HepG2 (cell line): ENCODE measurements at regions not wholly inside any gene's neighbourhood (a gene's known extent, or its start where the extent isn't known, plus 50 kb on each side); places are given as distances from the start of the nearest gene placed in this dataset.

Experiments
- ATAC-seq: fragments of 200-7000 bp; cut with Tn5 transposase; 3 replicates; pipeline ENCODE4 v1.9.1; 2020; ENCODE audit warnings: mild to moderate bottlenecking, moderate library complexity
- BruUV-seq: library from RNA; stranded (reverse); fragments of 400-500 nt; replicated peaks from 2 replicates; lab custom pipeline; 2021; lab: Mats Ljungman, UMichigan
- CTCF ChIA-PET: fragments of 300-600 bp; formaldehyde crosslinking; extraction: SDS; loops from one replicate; lab custom pipeline; 2021; ENCODE audit warnings: low total read pairs, inconsistent platforms, low intra/inter-chr PET ratio; lab: Yijun Ruan, JAX
- POLR2A ChIA-PET: fragments of 350-600 bp; sonication (Branson Sonifier 250); formaldehyde crosslinking; loops from one replicate; lab custom pipeline; 2020; ENCODE audit warnings: antibody characterized with exemption, inconsistent platforms; lab: Yijun Ruan, JAX
- DNase-seq: peaks from one replicate; pipeline ENCODE4 v3.0.0-alpha.2; 2015; ENCODE audit warnings: low spot score
- FAIRE-seq: peaks from 3 replicates; lab custom pipeline; 2011; peaks lifted over from hg19 to GRCh38; lab: Jason Lieb, UNC
- H2AFZ ChIP-seq: one replicate; pipeline ENCODE4 v1.6.1; 2011; ENCODE audit warnings: low read length, inconsistent platforms
- H3K27ac ChIP-seq: fragments of 300-600 bp; 3 replicates; pipeline ENCODE4 v1.8.0; 2011; ENCODE audit warnings: mixed run types, mild to moderate bottlenecking, mixed read lengths, low read length, inconsistent platforms; ENCODE audit not compliant: insufficient read depth; ENCODE audit errors: extremely low read length
- H3K27me3 ChIP-seq, 2 experiments: fragments of 200-600 bp in 1 of 2; 2 replicates in 1 of 2; 3 replicates in 1 of 2; pipeline versions ENCODE4 v1.6.0 to v1.8.0; 2011; ENCODE audit warnings: low read length in 2 of 2, mild to moderate bottlenecking in 2 of 2, moderate library complexity in 2 of 2, inconsistent platforms in 1 of 2; ENCODE audit not compliant: insufficient read depth in 2 of 2, control insufficient read depth in 1 of 2
- H3K36me3 ChIP-seq, 2 experiments: fragments of 200-600 bp in 1 of 2; replicated peaks in 1 of 2; 2 replicates in 1 of 2; 3 replicates in 1 of 2; pipeline versions ENCODE4 v1.5.1 to v1.8.0; 2011; ENCODE audit warnings: low read length in 2 of 2, inconsistent platforms in 1 of 2; ENCODE audit not compliant: insufficient read depth in 2 of 2, control insufficient read depth in 1 of 2
- H3K4me1 ChIP-seq: 2 replicates; pipeline ENCODE4 v1.5.1; 2012; ENCODE audit warnings: low read length, inconsistent platforms; ENCODE audit not compliant: insufficient read depth
- H3K4me2 ChIP-seq: 2 replicates; pipeline ENCODE4 v1.6.0; 2011; ENCODE audit warnings: low read depth, low read length, inconsistent platforms
- H3K4me3 ChIP-seq, 3 experiments: fragments of 200-600 bp in 1 of 3; sonication (generic), shearing (Covaris generic) in 1 of 3; replicated peaks in 1 of 3; 2 replicates each; pipeline ENCODE4 v1.5.1; 2011 to 2016; ENCODE audit warnings: low read length in 3 of 3, inconsistent platforms in 2 of 3, low read depth in 2 of 3, mild to moderate bottlenecking in 2 of 3, control low read depth in 1 of 3, mixed read lengths in 1 of 3; ENCODE audit not compliant: insufficient read depth in 1 of 3
- H3K79me2 ChIP-seq: one replicate; pipeline ENCODE4 v1.6.1; 2011; ENCODE audit warnings: low read length, inconsistent platforms; ENCODE audit not compliant: insufficient read depth
- H3K9ac ChIP-seq: 2 replicates; pipeline ENCODE4 v1.6.0; 2011; ENCODE audit warnings: mild to moderate bottlenecking, low read depth, low read length, inconsistent platforms; ENCODE audit not compliant: insufficient read depth
- H3K9me3 ChIP-seq: 2 replicates; pipeline ENCODE4 v1.5.1; 2012; ENCODE audit warnings: mild to moderate bottlenecking, low read length
- H4K20me1 ChIP-seq: 2 replicates; pipeline ENCODE4 v1.6.0; 2011; ENCODE audit warnings: inconsistent platforms, mild to moderate bottlenecking, low read length, moderate library complexity; ENCODE audit not compliant: insufficient read depth
- ADNP ChIP-seq: sonication (generic); formaldehyde crosslinking; IDR thresholded peaks from 2 replicates; pipeline ENCODE4 v1.4.0; 2020; ENCODE audit warnings: missing genetic modification reagents
- ARHGAP35 ChIP-seq: sonication (generic); formaldehyde crosslinking; IDR thresholded peaks from 2 replicates; pipeline ENCODE4 v1.9.0; 2022; ENCODE audit warnings: mild to moderate bottlenecking, inconsistent platforms, moderate library complexity, missing genetic modification reagents, borderline replicate concordance
- ARNT2 ChIP-seq: sonication (generic); formaldehyde crosslinking; IDR thresholded peaks from 2 replicates; pipeline ENCODE4 v1.8.0; 2022; ENCODE audit warnings: mild to moderate bottlenecking, low read depth, missing genetic modification reagents, moderate library complexity
- BRCA1 ChIP-seq: sonication (generic); formaldehyde crosslinking; IDR thresholded peaks from 2 replicates; pipeline ENCODE4 v1.4.0; 2020; ENCODE audit warnings: missing genetic modification reagents
- CBX5 ChIP-seq: sonication (generic); formaldehyde crosslinking; IDR thresholded peaks from 2 replicates; pipeline ENCODE4 v1.4.0; 2020; ENCODE audit warnings: missing genetic modification reagents, borderline replicate concordance
- CHD4 ChIP-seq: fragments of 200-600 bp; sonication (generic); IDR thresholded peaks from 2 replicates; pipeline ENCODE4 v1.7.0; 2017; ENCODE audit warnings: mild to moderate bottlenecking, low read length, borderline replicate concordance
- FOXJ3 ChIP-seq: sonication (generic); formaldehyde crosslinking; IDR thresholded peaks from 2 replicates; pipeline ENCODE4 v1.4.0; 2020; ENCODE audit warnings: missing genetic modification reagents, mild to moderate bottlenecking, borderline replicate concordance
- HDAC6 ChIP-seq: fragments of 200-600 bp; sonication (generic); IDR thresholded peaks from 2 replicates; pipeline ENCODE4 v1.7.0; 2017; ENCODE audit warnings: mild to moderate bottlenecking, antibody characterized with exemption, low read length, low read depth
- JUND ChIP-seq: sonication (generic); formaldehyde crosslinking; IDR thresholded peaks from 2 replicates; pipeline ENCODE4 v1.8.0; 2022; ENCODE audit warnings: mild to moderate bottlenecking, missing genetic modification reagents
- KLF11 ChIP-seq: IDR thresholded peaks from 2 replicates; pipeline ENCODE4 v1.6.1; 2016; ENCODE audit warnings: missing compliant biosample characterization
- MED13 ChIP-seq: sonication (generic); formaldehyde crosslinking; IDR thresholded peaks from 2 replicates; pipeline ENCODE4 v1.5.0; 2020; ENCODE audit warnings: missing genetic modification reagents
- ONECUT2 ChIP-seq: sonication (generic); formaldehyde crosslinking; IDR thresholded peaks from 2 replicates; pipeline ENCODE4 v1.4.0; 2020; ENCODE audit warnings: missing genetic modification reagents
- PRPF4 ChIP-seq: fragments of 200-400 bp; formaldehyde crosslinking; IDR thresholded peaks from 2 replicates; pipeline ENCODE4 v1.6.1; 2016; ENCODE audit warnings: low read length, low read depth; ENCODE audit not compliant: poor library complexity, severe bottlenecking
- ZNF839 ChIP-seq: sonication (generic); formaldehyde crosslinking; IDR thresholded peaks from 2 replicates; pipeline ENCODE4 v1.4.0; 2020; ENCODE audit warnings: missing genetic modification reagents, mild to moderate bottlenecking, borderline replicate concordance
- ZSCAN9 ChIP-seq: IDR thresholded peaks from 2 replicates; pipeline ENCODE4 v1.6.1; 2016; ENCODE audit warnings: borderline replicate concordance
- WGBS: methylation state at CpG from one replicate; pipeline ENCODE4 v1.1.6; 2017; ENCODE audit warnings: low lambda C conversion rate; 5-methylcytosine and 5-hydroxymethylcytosine counted together
- in situ Hi-C: cut with HindIII; loops from 2 replicates; pipeline ENCODE4 v1.10.0; 2017; ENCODE audit warnings: low pct_unique_long_range_greater_than_20kb; ENCODE audit not compliant: extremely low pct_ligation_motif_present
- intact Hi-C: fragments of 100-400 bp; cut with micrococcal nuclease; formaldehyde crosslinking; loops from one replicate; pipeline ENCODE4 v1.10.0; 2022; ENCODE audit not compliant: unreplicated experiment
- TF ChIP-seq, protein P1 (sequence below): IDR thresholded peaks from 2 replicates; pipeline ENCODE4 v1.6.1; 2016
- TF ChIP-seq, protein P2 (sequence below): sonication (generic); formaldehyde crosslinking; IDR thresholded peaks from 2 replicates; pipeline ENCODE4 v1.8.1; 2022; ENCODE audit warnings: mild to moderate bottlenecking, missing genetic modification reagents

DNA sequence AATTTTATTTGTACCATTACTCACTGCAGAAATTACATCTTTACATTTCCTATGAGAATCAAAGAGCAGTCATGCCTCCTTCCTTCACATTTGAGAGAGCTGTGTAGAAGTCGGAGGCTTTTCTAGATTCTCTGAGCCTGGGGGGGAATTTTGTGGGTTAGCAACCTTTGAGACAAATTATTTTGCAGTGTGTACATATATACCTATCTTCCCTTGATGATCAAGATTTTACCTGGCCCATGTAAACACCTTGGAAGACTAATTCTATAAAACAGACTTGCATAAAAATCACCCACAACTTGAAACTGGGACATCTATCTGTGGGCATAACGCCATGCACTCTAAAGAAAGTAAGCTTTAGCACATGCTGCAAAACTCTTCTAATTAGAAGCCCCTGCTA lies 491.5 kb upstream of the MDFIC2 start:
- Histone ChIP-seq H3K79me2 (no peaks in the 10 kb centered on the region), H3K36me3 (no peaks in the 10 kb centered on the region), H3K4me2 (no peak overlapping the region), H3K27me3 (peaks cover 0 to 3% of the 10 kb centered on the region in 2 experiments; a peak in 1 of 5 replicates), H3K9me3 (no peaks in the 10 kb centered on the region), H2AFZ (no peak overlapping the region), H3K9ac (no peak overlapping the region), H4K20me1 (no peaks in the 10 kb centered on the region), H3K27ac (no peak overlapping the region), H3K4me1 (no peaks in the 10 kb centered on the region), H3K4me3 (no peak overlapping the region)
- ATAC-seq (no peak), FAIRE-seq (no peak), DNase-seq (no peak)
- intact Hi-C loops (no loop called here), in situ Hi-C loops (no loop called here)
- BruUV-seq, result no TSS peak
- TF ChIP-seq ARNT2 (CRISPR knock-in tag) (no peak), PRPF4 (no peak), ONECUT2 (no peak), MED13 (CRISPR knock-in tag) (no peak), HDAC6 (no peak), ZSCAN9 (CRISPR knock-in tag) (no peak), ZNF839 (CRISPR knock-in tag) (no peak), JUND (no peak), ARHGAP35 (CRISPR knock-in tag) (no peak)
- TF ChIP-seq, protein P1, sequence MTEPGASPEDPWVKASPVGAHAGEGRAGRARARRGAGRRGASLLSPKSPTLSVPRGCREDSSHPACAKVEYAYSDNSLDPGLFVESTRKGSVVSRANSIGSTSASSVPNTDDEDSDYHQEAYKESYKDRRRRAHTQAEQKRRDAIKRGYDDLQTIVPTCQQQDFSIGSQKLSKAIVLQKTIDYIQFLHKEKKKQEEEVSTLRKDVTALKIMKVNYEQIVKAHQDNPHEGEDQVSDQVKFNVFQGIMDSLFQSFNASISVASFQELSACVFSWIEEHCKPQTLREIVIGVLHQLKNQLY (CRISPR knock-in tag), result no peak
- WGBS, result 6% methylated on average over 2 of the region's 2 CpGs
- ChIA-PET POLR2A (no interaction called here), CTCF (no interaction called here)

DNA sequence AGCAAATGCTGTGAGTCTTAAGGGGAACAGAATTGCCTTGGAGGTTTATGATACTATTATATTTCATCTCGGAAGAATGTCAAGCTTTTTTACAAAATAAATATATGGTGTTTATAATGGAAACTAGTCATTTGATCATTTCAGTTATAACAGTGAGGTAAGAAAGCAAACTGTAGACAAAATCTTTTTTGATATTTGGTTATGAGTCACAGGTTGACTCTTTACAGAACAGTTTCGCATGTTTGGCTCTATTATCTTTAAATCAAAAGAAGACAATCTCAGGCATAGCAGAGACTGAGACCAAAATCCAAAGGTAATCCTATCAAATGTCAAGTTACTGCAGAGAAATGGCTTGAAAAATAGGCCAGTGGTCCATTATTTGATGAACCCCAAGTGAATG lies 490.9 kb upstream of the MDFIC2 start:
- no peak overlapping the region for H2AFZ ChIP-seq
- no peaks in the 10 kb centered on the region for H3K79me2 ChIP-seq
- no peaks in the 10 kb centered on the region for H3K36me3 ChIP-seq
- ChIA-PET POLR2A (no interaction called here), CTCF (no interaction called here)
- intact Hi-C loops (no loop called here), in situ Hi-C loops (no loop called here)
- no peak overlapping the region for H3K4me2 ChIP-seq
- H3K27me3 ChIP-seq, result peaks cover 0 to 3% of the 10 kb centered on the region in 2 experiments; a peak in 1 of 5 replicates
- BruUV-seq, result no TSS peak
- DNase-seq (no peak), ATAC-seq (no peak), FAIRE-seq (no peak)
- H3K9ac ChIP-seq, result no peak overlapping the region
- no peaks in the 10 kb centered on the region for H3K9me3 ChIP-seq
- TF ChIP-seq KLF11 (CRISPR knock-in tag) (no peak), CBX5 (no peak), CHD4 (no peak), ADNP (CRISPR knock-in tag) (no peak), BRCA1 (no peak), FOXJ3 (CRISPR knock-in tag) (no peak)
- TF ChIP-seq, protein P2, sequence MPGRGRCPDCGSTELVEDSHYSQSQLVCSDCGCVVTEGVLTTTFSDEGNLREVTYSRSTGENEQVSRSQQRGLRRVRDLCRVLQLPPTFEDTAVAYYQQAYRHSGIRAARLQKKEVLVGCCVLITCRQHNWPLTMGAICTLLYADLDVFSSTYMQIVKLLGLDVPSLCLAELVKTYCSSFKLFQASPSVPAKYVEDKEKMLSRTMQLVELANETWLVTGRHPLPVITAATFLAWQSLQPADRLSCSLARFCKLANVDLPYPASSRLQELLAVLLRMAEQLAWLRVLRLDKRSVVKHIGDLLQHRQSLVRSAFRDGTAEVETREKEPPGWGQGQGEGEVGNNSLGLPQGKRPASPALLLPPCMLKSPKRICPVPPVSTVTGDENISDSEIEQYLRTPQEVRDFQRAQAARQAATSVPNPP (CRISPR knock-in tag), result no peak
- H3K4me3 ChIP-seq, result no peak overlapping the region
- H3K27ac ChIP-seq, result no peak overlapping the region
- H4K20me1 ChIP-seq, result no peaks in the 10 kb centered on the region
- no peaks in the 10 kb centered on the region for H3K4me1 ChIP-seq
- WGBS, result 5% methylated on average over 2 of the region's 2 CpGs
